Fibroblast of skin of scalp (primary cell): ENCODE measurements at regions not wholly inside any gene's neighbourhood (a gene's known extent, or its start where the extent isn't known, plus 50 kb on each side); places are given as distances from the start of the nearest gene placed in this dataset.

Source experiments
- DNase-seq: peaks from one replicate; pipeline ENCODE4 v3.0.0-alpha.2; 2013

DNA sequence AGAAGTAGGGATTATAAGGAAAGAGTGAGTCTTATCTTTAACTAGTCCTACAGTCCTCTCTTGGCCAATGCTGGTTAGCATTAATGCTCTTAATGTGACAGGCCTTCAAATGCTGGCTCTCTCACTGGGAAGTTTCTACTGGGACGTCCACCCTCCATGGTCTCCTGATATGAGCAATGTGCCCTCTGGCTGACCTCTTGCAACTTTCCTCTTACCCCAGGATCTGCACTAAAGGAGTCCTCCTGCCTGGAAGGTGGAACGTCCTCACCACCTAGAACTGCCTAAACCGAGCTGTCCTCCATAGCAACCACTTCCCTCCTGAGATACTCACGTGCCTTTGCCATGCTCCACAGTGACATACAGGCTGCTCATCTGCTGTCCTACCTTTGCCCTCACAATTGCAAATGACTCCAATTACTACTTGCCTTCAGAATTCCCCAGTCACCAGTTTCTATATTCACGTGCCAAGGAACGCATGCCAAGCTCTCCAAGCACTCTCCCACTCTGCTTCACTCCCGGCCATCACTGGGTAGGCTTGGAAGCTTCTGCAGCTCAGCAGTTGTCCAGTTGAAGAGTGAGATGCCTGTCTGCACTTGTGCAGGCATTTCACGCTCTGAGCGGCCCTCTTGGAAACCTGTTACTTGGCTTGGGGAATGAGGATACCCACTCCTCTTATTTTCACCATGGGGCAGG lies 404.7 kb downstream of the RRAGC start:
- DNase-seq = no peak

DNA sequence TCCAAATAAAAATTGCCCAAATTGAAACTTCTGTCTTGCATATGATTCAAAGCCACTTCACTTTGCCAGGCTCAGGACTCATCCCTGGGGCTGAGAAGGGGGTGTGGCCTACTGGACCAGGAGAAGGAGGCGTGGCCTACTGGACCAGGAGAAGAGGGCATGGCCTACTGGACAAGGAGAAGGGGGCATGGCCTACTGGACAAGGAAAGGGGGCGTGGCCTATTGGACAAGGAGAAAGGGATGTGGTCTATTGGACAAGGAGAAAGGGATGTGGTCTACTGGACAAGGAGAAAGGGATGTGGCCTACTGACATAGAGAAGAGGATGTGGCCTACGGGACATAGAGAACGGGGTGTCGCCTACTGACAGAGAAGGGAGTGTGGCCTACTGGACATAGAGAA lies 405.3 kb downstream of the RRAGC start:
- DNase-seq = no peak

GRCh38 chr1:38452246-38452645 lies 405.7 kb upstream of the POU3F1 start:
- DNase-seq = peak; percentile 27

- peak; percentile 93 for DNase-seq
These were observed 405.0 kb upstream of the POU3F1 start for GRCh38 chr1:38451541-38451993.

- no peak for DNase-seq
These were observed 402.3 kb upstream of the POU3F1 start for GRCh38 chr1:38448893-38449292.

DNA sequence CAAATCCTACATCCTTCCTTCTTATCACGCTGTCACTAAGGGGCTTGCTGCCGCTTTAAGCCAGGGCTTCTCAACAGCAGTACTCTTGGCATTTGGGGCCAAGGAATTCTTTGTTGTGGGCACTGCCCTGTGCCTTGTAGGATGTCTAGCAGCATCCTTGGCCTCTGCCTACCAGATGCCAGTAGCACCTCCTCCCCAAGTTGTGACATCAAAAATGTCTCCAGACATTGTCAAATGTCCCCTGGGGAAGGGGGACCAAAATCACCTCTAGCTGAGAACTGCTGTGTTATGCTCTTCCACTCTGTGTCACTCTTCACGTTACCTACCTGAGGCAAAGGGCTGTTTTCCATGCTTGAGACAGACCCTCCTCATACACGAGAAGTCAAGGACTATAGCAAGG lies 400.3 kb upstream of the POU3F1 start:
- no peak for DNase-seq

DNA sequence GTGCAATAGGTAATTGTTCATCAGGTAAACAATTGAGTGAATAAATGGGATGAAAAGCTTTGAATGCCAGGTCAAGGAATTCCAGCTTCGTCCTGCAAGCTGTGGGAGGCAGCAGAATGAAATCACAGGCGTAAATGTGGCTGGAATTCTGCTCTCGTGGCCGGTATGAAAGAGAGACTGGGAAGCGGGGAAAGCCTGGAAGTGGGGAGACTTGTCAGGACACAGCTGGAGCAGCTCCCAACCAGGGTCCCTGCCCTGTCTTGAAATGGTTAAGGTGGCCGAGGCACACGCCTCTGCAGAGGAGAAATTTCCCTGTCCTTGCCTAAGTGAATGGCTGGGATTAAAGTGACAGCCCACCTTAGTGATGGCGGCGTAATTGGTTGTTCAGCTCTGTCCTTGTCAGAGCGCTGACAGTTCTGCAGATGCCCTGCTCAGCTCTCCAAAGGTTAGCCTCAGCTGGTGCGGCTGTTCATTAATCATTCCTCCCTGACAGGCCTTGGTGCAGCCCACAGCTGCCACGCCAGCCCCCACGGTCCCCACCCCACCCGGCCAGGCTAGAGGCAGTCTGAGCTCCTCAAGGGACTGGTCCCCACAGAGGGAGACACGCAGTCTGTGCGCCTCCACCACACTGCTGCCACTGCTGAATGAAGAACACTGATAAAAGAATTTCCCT lies 398.3 kb upstream of the POU3F1 start:
- DNase-seq = peak; percentile 18

GRCh38 chr1:38444311-38444710 lies 397.7 kb upstream of the POU3F1 start:
- peak; percentile 92 for DNase-seq

DNA sequence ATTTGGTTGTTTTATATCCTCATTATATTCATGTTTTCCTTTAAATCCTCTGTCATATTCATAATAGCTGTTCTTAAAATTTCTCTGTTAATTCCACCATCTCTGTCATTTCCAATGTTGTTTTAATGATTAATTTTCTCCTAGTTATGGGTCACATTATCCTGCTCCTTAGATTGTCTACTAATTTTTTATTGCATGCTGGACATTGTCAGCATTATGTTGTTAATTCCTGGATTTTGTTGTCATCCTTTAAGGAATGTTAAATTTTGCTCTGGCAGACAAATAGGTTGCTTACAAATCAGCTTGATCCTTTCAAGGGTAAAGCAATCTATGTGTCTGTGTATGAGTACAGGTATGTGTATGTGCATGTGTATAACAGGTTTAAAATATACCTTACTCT lies 393.8 kb upstream of the POU3F1 start:
- no peak for DNase-seq

DNA sequence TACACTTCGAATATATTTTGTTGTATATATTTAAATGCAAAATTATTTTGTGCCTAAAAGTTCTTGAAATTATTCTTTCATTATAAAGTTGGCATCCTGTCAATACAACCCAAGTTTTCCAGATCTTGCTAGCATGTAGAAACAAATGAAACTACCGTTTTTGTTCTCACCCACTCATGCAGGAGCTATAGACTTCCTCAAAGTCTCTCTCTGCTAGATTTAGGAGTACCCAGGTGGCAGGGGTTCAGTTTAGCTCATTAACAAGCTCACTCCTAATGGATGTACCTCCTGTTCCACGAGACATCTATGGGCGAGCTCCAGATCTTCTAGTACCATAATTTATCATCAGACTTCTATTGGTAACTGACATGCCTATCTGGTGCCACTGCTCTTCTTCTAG lies 390.2 kb upstream of the POU3F1 start:
- DNase-seq = no peak

GRCh38 chr1:38436006-38436405 lies 389.4 kb upstream of the POU3F1 start:
- DNase-seq = no peak

GRCh38 chr1:38433084-38433722 lies 386.6 kb upstream of the POU3F1 start:
- no peak for DNase-seq

DNA sequence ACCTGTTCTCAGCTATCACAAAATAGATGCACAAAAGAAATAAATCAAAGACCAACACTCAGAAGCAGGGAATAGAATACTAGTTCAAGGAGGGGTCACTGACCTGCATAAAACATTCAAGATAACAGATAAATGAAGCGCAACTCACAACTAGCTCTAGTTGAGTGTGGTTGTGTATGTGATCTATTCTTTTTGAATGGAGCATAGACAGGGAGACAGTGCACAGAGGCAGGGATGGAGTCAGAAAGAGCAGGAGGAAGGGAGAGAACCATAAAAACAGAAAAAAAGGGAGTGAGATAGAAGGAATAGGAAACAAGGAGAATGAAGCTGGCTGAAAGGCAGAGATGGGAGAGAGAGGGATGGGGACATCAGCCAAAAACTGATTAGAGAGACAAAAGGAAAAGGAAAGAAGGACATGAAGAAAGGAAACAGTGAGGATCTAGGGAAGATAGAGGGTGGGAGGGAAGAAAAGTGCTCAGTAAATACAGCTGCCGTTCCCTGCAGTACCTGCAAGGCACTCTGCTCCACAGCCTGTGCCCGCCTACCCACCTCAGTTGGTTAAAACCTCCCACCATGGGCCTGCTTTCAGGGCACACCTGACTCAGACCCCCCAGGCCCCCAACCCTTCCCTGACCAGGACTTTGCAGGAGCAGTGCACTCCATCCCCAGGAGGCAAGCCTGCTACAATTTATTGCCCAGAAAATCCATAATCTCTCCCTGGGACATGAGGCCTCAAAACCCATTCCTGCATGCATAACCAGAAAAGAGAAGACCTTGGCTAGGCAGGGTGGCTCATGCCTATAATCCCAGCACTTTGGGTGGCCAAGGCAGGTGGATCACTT lies 385.2 kb upstream of the POU3F1 start:
- no peak for DNase-seq

DNA sequence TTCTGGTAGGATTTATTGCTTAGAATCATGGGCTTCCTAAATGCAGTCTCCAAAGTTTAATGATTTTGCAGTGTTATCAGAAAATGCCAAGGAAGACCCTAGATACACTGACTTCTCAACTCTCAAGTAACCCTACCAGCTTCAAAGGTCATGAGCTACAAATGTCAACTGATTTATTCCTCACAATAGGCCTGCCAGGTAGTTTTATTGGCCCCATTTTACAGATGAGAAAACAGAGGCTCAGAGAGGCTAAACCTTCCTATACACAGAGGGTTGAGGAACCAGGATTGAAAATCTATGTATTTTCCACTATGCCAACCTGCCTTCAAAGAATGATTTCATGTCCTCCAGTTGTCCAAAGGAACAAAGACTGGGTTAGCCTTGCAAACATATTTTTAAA lies 384.4 kb upstream of the POU3F1 start:
- no peak for DNase-seq

GRCh38 chr1:38424677-38425076 lies 378.1 kb upstream of the POU3F1 start:
- no peak for DNase-seq

- DNase-seq = no peak
These were observed 374.1 kb upstream of the POU3F1 start for GRCh38 chr1:38420666-38421065.

- no peak for DNase-seq
These were observed 371.8 kb upstream of the POU3F1 start for GRCh38 chr1:38418195-38419030.

- DNase-seq = no peak
These were observed 357.1 kb upstream of the POU3F1 start for GRCh38 chr1:38403667-38404066.

GRCh38 chr1:38402230-38402815 lies 355.7 kb upstream of the POU3F1 start:
- DNase-seq = no peak

DNA sequence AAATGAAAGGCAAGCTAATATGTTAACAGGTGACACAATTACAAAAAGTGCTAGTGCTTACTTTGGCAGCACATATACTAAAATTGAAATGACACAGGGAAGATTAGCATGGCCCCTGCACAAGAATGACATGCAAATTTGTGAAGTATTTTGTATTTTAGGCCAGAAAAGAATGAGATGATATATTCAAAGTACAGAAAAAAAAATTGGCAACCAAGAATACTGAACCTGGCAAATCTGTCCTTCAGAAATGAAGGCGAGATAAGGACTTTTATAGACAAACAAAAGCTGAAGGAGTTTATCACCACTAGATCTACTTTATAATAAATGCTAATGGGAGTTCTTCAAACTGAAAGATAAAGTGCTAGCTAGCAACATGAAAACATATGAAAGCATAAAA lies 350.0 kb upstream of the POU3F1 start:
- no peak for DNase-seq

DNA sequence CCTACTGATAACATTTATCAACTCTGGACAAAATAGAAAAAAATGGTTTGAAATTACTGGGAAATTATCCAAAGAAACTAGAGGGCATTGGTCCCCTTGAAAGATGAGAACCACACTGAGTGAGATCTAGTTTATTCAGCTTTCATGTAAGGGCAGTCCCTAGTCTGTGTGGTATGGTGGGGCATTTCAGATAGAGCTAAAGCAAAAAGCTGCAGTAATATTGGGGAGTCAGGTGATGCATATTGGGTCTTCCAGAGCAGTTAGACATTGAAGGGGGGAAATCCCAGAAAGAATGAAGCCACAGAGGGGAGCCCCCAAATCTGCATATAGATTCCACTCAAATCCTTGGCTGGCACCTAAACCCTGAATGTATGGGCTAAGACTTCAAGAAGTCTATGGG lies 347.7 kb upstream of the POU3F1 start:
- no peak for DNase-seq

GRCh38 chr1:38392861-38393260 lies 346.3 kb upstream of the POU3F1 start:
- no peak for DNase-seq
